ENCODE measurements at regions not wholly inside any gene's neighbourhood (a gene's known extent, or its start where the extent isn't known, plus 50 kb on each side); places are given as distances from the start of the nearest gene placed in this dataset.
A peak's percentile ranks its signal among the peaks of the same experiment; 100 is the strongest.

- TF ChIP-seq NRF1 (IDR thresholded peaks at IDR 0.05; ENCODE audit: low read depth, low read length) (no peak), YY1 (IDR thresholded peaks at IDR 0.05; ENCODE audit: low read depth) (no peak)
Observed at GRCh38 chr1:214854126-214854875, 228.2 kb upstream of the KCNK2 start (continued).

GRCh38 chr1:214856843-214857242 is 225.7 kb upstream of the KCNK2 start:
- Histone ChIP-seq H3K9ac (no peak overlapping the region), H3K27me3 (ENCODE audit: insufficient read depth) (no peaks in the 10 kb centered on the region)
- TF ChIP-seq JUND (IDR thresholded peaks at IDR 0.05) (0 out of 2 replicates have a peak, but pooled peaks have one; percentile 33), FOXM1 (IDR thresholded peaks at IDR 0.05; ENCODE audit: low read depth) (no peak), TAF1 (IDR thresholded peaks at IDR 0.05; ENCODE audit: borderline replicate concordance, low read depth, low read length) (no peak), TEAD4 (IDR thresholded peaks at IDR 0.05; ENCODE audit: borderline replicate concordance, insufficient read depth) (no peak), USF2 (IDR thresholded peaks at IDR 0.05; ENCODE audit: borderline replicate concordance, low read depth, low read length) (no peak), SMC3 (IDR thresholded peaks at IDR 0.05; ENCODE audit: low read depth, low read length) (no peak), FOXJ3 (CRISPR knock-in tag; IDR thresholded peaks at IDR 0.05) (no peak), PBX3 (IDR thresholded peaks at IDR 0.05) (no peak), FOSL2 (IDR thresholded peaks at IDR 0.05; ENCODE audit: borderline replicate concordance, low read depth) (peak; percentile 24; the same call in 1 of the 2 replicates), MXI1 (IDR thresholded peaks at IDR 0.05; ENCODE audit: low read depth, low read length) (no peak)

GRCh38 chr1:214857716-214858115 is 224.8 kb upstream of the KCNK2 start:
- H3K4me1 ChIP-seq (ENCODE audit: control insufficient read depth in 1 of 2, insufficient read depth in 2 of 2, low read depth in 1 of 2, low read length in 1 of 2): peaks cover 0 to 12% of the 10 kb centered on the region in 2 experiments; a peak in 2 of 4 replicates
- DNase-seq: no peak
- H3K4me2 ChIP-seq: no peak overlapping the region
- no peak overlapping the region for H3K9ac ChIP-seq
- no peak overlapping the region for H3K4me3 ChIP-seq (ENCODE audit: low read depth in 2 of 2, low read length in 1 of 2)
- H2AFZ ChIP-seq (ENCODE audit: low read depth): peak overlapping the region; percentile 10; the same call in 1 of the 2 replicates
- no peaks in the 10 kb centered on the region for H3K79me2 ChIP-seq (ENCODE audit: insufficient read depth)
- peak overlapping the region in 1 of 2 experiments; percentile 40; a peak in 1 of 4 replicates for H3K27ac ChIP-seq (ENCODE audit: low read depth in 2 of 2, low read length in 1 of 2)
- H3K27me3 ChIP-seq (ENCODE audit: insufficient read depth): no peaks in the 10 kb centered on the region
- no peaks in the 10 kb centered on the region for H4K20me1 ChIP-seq (ENCODE audit: insufficient read depth)
- ChIA-PET POLR2A (no interaction called here), CTCF (no interaction called here)
- no peak for TF ChIP-seq JUND (IDR thresholded peaks at IDR 0.05)
- peak; percentile 50; the same call in 1 of the 2 replicates for TF ChIP-seq PBX3 (IDR thresholded peaks at IDR 0.05)
- TF ChIP-seq RAD21 (IDR thresholded peaks at IDR 0.05; ENCODE audit: low read length): no peak
- peak; percentile 18 for TF ChIP-seq TCF12 (IDR thresholded peaks at IDR 0.05)
- H3K9me2 ChIP-seq: no peaks in the 10 kb centered on the region
- WGBS (ENCODE audit: low lambda C conversion rate): 25% methylated on average over 3 of the region's 3 CpGs
- H3K36me3 ChIP-seq (replicated peaks in 1 of 2; ENCODE audit: control insufficient read depth in 1 of 2, insufficient read depth in 2 of 2, low read length in 1 of 2): no peaks in the 10 kb centered on the region
- H3K9me3 ChIP-seq: no peaks in the 10 kb centered on the region
- peaks cover 15% of the 10 kb centered on the region for H3F3A ChIP-seq (replicated peaks; ENCODE audit: insufficient read depth)

More at GRCh38 chr1:214856843-214857242, 225.7 kb upstream of the KCNK2 start:
- Histone ChIP-seq H4K20me1 (ENCODE audit: insufficient read depth) (no peaks in the 10 kb centered on the region), H3K9me2 (no peaks in the 10 kb centered on the region), H3K4me2 (no peak overlapping the region), H3K36me3 (replicated peaks in 1 of 2; ENCODE audit: control insufficient read depth in 1 of 2, insufficient read depth in 2 of 2, low read length in 1 of 2) (no peaks in the 10 kb centered on the region), H3K9me3 (no peaks in the 10 kb centered on the region), H3F3A (replicated peaks; ENCODE audit: insufficient read depth) (peaks cover 6% of the 10 kb centered on the region), H3K79me2 (ENCODE audit: insufficient read depth) (no peaks in the 10 kb centered on the region), H3K4me3 (ENCODE audit: low read depth in 2 of 2, low read length in 1 of 2) (no peak overlapping the region), H3K27ac (ENCODE audit: low read depth in 2 of 2, low read length in 1 of 2) (no peak overlapping the region; a peak in 1 of 4 replicates), H2AFZ (ENCODE audit: low read depth) (no peak overlapping the region; the same call in 1 of the 2 replicates), H3K4me1 (ENCODE audit: control insufficient read depth in 1 of 2, insufficient read depth in 2 of 2, low read depth in 1 of 2, low read length in 1 of 2) (peaks cover 0 to 7% of the 10 kb centered on the region in 2 experiments; a peak in 2 of 4 replicates)
- ChIA-PET CTCF (no interaction called here), POLR2A (no interaction called here)
- DNase-seq: no peak

Data from SK-N-SH (cell line).